Renal cortical epithelial cell (primary cell): ENCODE measurements at regions not wholly inside any gene's neighbourhood (a gene's known extent, or its start where the extent isn't known, plus 50 kb on each side); places are given as distances from the start of the nearest gene placed in this dataset.
"Not testable (repeated sequence)": the region's sequence is repeated elsewhere in the genome, so short reads cannot be mapped to it uniquely, and the experiment has no call there.

Experiments used
- DNase-seq: peaks from one replicate; pipeline ENCODE4 v3.0.0-alpha.2; 2011; ENCODE audit warnings: low read depth

- DNase-seq = not testable (repeated sequence)
These were observed 127.0 kb downstream of the ART5 start for GRCh38 chr11:3514635-3515424.

- DNase-seq = not testable (repeated sequence)
These were observed 128.5 kb downstream of the ART5 start for GRCh38 chr11:3513311-3513710.

- not testable (repeated sequence) for DNase-seq
These were observed 129.0 kb downstream of the ART5 start for GRCh38 chr11:3512751-3513150.

GRCh38 chr11:3512133-3512703, 129.6 kb downstream of the ART5 start:
- DNase-seq = peak; percentile 36

GRCh38 chr11:3511416-3512132, 130.2 kb downstream of the ART5 start:
- DNase-seq = not testable (repeated sequence)

GRCh38 chr11:3509563-3509962, 130.6 kb upstream of the ZNF195 start:
- not testable (repeated sequence) for DNase-seq

- DNase-seq = not testable (repeated sequence)
These were observed 120.3 kb upstream of the ZNF195 start for GRCh38 chr11:3499198-3499597.

- DNase-seq = not testable (repeated sequence)
These were observed 119.4 kb upstream of the ZNF195 start for GRCh38 chr11:3498356-3498755.

- not testable (repeated sequence) for DNase-seq
These were observed 114.2 kb upstream of the ZNF195 start for GRCh38 chr11:3493152-3493551.

GRCh38 chr11:3488003-3488402, 109.1 kb upstream of the ZNF195 start:
- not testable (repeated sequence) for DNase-seq

GRCh38 chr11:3485737-3486136, 106.8 kb upstream of the ZNF195 start:
- not testable (repeated sequence) for DNase-seq

GRCh38 chr11:3476937-3477885, 98.3 kb upstream of the ZNF195 start:
- not testable (repeated sequence) for DNase-seq

- DNase-seq = not testable (repeated sequence)
These were observed 97.4 kb upstream of the ZNF195 start for GRCh38 chr11:3476084-3476936.

- not testable (repeated sequence) for DNase-seq
These were observed 90.0 kb upstream of the ZNF195 start for GRCh38 chr11:3468963-3469362.

GRCh38 chr11:3467599-3467998, 88.7 kb upstream of the ZNF195 start:
- not testable (repeated sequence) for DNase-seq

- not testable (repeated sequence) for DNase-seq
These were observed 76.7 kb upstream of the ZNF195 start for GRCh38 chr11:3455666-3456065.

GRCh38 chr11:3454844-3455243, 75.9 kb upstream of the ZNF195 start:
- peak; percentile 32 for DNase-seq

GRCh38 chr11:3453596-3454256, 74.8 kb upstream of the ZNF195 start:
- not testable (repeated sequence) for DNase-seq

- not testable (repeated sequence) for DNase-seq
These were observed 71.9 kb upstream of the ZNF195 start for GRCh38 chr11:3450822-3451221.

GRCh38 chr11:3445535-3445934, 66.6 kb upstream of the ZNF195 start:
- DNase-seq = not testable (repeated sequence)
